GM23338 (cell line): ENCODE measurements at regions not wholly inside any gene's neighbourhood (a gene's known extent, or its start where the extent isn't known, plus 50 kb on each side); places are given as distances from the start of the nearest gene placed in this dataset.

Experiments
- ATAC-seq: fragments of 200-7000 bp; cut with Tn5 transposase; 3 replicates; pipeline ENCODE4 v1.9.1; 2020
- DNase-seq: peaks from one replicate; pipeline ENCODE4 v3.0.0-alpha.2; 2015; ENCODE audit warnings: low spot score
- H2AFZ ChIP-seq: fragments of 200-600 bp; sonication (generic); 2 replicates; pipeline ENCODE4 v1.8.0; 2016; ENCODE audit warnings: antibody characterized with exemption, mild to moderate bottlenecking, moderate library complexity
- H3F3A ChIP-seq: fragments of 200-600 bp; sonication (generic); replicated peaks from 2 replicates; pipeline ENCODE4 v1.8.0; 2017; ENCODE audit warnings: antibody characterized with exemption, mixed run types, low read depth
- H3K27ac ChIP-seq: fragments of 200-600 bp; sonication (generic); 2 replicates; pipeline ENCODE4 v1.6.1; 2016; ENCODE audit warnings: low read depth
- H3K27me3 ChIP-seq: fragments of 200-600 bp; sonication (generic); 2 replicates; pipeline ENCODE4 v1.8.0; 2016; ENCODE audit warnings: mild to moderate bottlenecking, mixed run types, moderate library complexity; ENCODE audit not compliant: insufficient read depth
- H3K36me3 ChIP-seq: fragments of 200-600 bp; sonication (generic); 2 replicates; pipeline ENCODE4 v1.8.0; 2016; ENCODE audit warnings: mild to moderate bottlenecking; ENCODE audit not compliant: insufficient read depth
- H3K4me1 ChIP-seq: fragments of 200-600 bp; sonication (generic); 2 replicates; pipeline ENCODE4 v1.8.0; 2016; ENCODE audit warnings: mild to moderate bottlenecking, moderate library complexity; ENCODE audit not compliant: insufficient read depth
- H3K4me2 ChIP-seq: fragments of 200-600 bp; sonication (generic); 2 replicates; pipeline ENCODE4 v1.7.1; 2017; ENCODE audit warnings: mixed run types
- H3K4me3 ChIP-seq: fragments of 200-600 bp; sonication (generic); 2 replicates; pipeline ENCODE4 v1.6.1; 2016; ENCODE audit warnings: mixed run types
- H3K79me2 ChIP-seq: fragments of 200-600 bp; sonication (generic); replicated peaks from 2 replicates; pipeline ENCODE4 v1.8.0; 2017; ENCODE audit warnings: mild to moderate bottlenecking; ENCODE audit not compliant: insufficient read depth
- H3K9me2 ChIP-seq: fragments of 200-600 bp; sonication (generic); 2 replicates; pipeline ENCODE4 v1.8.0; 2017; ENCODE audit not compliant: insufficient read depth
- H4K20me1 ChIP-seq: fragments of 200-600 bp; sonication (generic); replicated peaks from 2 replicates; pipeline ENCODE4 v1.8.0; 2017; ENCODE audit warnings: mild to moderate bottlenecking; ENCODE audit not compliant: insufficient read depth
- H3K27ac Mint-ChIP-seq: 2 replicates; pipeline ENCODE4 v1.8.0; 2020; ENCODE audit warnings: inconsistent platforms, mild to moderate bottlenecking, moderate library complexity, mixed read lengths
- H3K27me3 Mint-ChIP-seq: 3 replicates; pipeline ENCODE4 v1.8.0; 2022; ENCODE audit warnings: low read depth, mild to moderate bottlenecking, moderate library complexity, mixed read lengths, inconsistent platforms; ENCODE audit not compliant: insufficient read depth, poor library complexity
- H3K36me3 Mint-ChIP-seq: 3 replicates; pipeline ENCODE4 v1.8.0; 2021; ENCODE audit warnings: low read depth, mild to moderate bottlenecking, inconsistent platforms, moderate library complexity, mixed read lengths
- H3K4me1 Mint-ChIP-seq: 3 replicates; pipeline ENCODE4 v1.8.0; 2020; ENCODE audit warnings: mild to moderate bottlenecking, inconsistent platforms, mixed read lengths
- H3K4me3 Mint-ChIP-seq: 3 replicates; pipeline ENCODE4 v1.8.0; 2021; ENCODE audit warnings: moderate library complexity, mild to moderate bottlenecking, inconsistent platforms, mixed read lengths
- H3K9me3 Mint-ChIP-seq: 3 replicates; pipeline ENCODE4 v1.8.0; 2020; ENCODE audit warnings: moderate library complexity, mild to moderate bottlenecking, inconsistent platforms, mixed read lengths
- CREB1 ChIP-seq: fragments of 250-450 bp; sonication (Bioruptor Pico); IDR thresholded peaks from 2 replicates; pipeline ENCODE4 v1.5.0; 2020; ENCODE audit warnings: low read depth, mild to moderate bottlenecking, moderate library complexity
- EZH2 ChIP-seq: fragments of 200-600 bp; sonication (generic); IDR thresholded peaks from one replicate; pipeline ENCODE4 v1.8.0; 2017; ENCODE audit warnings: antibody characterized with exemption, mild to moderate bottlenecking, low read depth; ENCODE audit not compliant: unreplicated experiment
- EZH2phosphoT487 ChIP-seq: fragments of 200-600 bp; sonication (generic); IDR thresholded peaks from one replicate; pipeline ENCODE4 v1.8.1; 2018; ENCODE audit warnings: antibody characterized with exemption; ENCODE audit not compliant: unreplicated experiment
- JUNB ChIP-seq: IDR thresholded peaks from one replicate; pipeline ENCODE4 v1.6.1; 2016; ENCODE audit warnings: antibody characterized with exemption; ENCODE audit not compliant: unreplicated experiment
- NANOG ChIP-seq: IDR thresholded peaks from 2 replicates; pipeline ENCODE4 v1.6.1; 2016; ENCODE audit warnings: antibody characterized with exemption, borderline replicate concordance
- POLR2AphosphoS5 ChIP-seq: IDR thresholded peaks from 2 replicates; pipeline ENCODE4 v1.6.1; 2016; ENCODE audit warnings: antibody characterized with exemption, low read depth
- STAT1 ChIP-seq: IDR thresholded peaks from one replicate; pipeline ENCODE4 v1.6.1; 2016; ENCODE audit warnings: antibody characterized with exemption; ENCODE audit not compliant: unreplicated experiment
- ZNF114 ChIP-seq: fragments of 250-450 bp; sonication (Bioruptor Pico); IDR thresholded peaks from 2 replicates; pipeline ENCODE4 v1.5.0; 2020; ENCODE audit warnings: mild to moderate bottlenecking, moderate library complexity
- ZNF331 ChIP-seq: fragments of 250-450 bp; sonication (Bioruptor Pico); IDR thresholded peaks from 2 replicates; pipeline ENCODE4 v1.5.0; 2020; ENCODE audit warnings: low read depth, mild to moderate bottlenecking, moderate library complexity
- TF ChIP-seq, protein P1 (sequence below): IDR thresholded peaks from one replicate; pipeline ENCODE4 v1.6.1; 2018; ENCODE audit warnings: antibody characterized with exemption; ENCODE audit not compliant: unreplicated experiment
- TF ChIP-seq, protein P2 (sequence below): IDR thresholded peaks from 2 replicates; pipeline ENCODE4 v1.6.1; 2016; ENCODE audit warnings: antibody characterized with exemption
- TF ChIP-seq, protein P3 (sequence below), 2 experiments: fragments of 200-600 bp in 1 of 2; sonication (generic) in 1 of 2; conservative IDR thresholded peaks; 2 replicates each; pipeline versions ENCODE4 v1.5.1 to v1.6.1; 2016 to 2017; ENCODE audit warnings: antibody characterized with exemption in 2 of 2, low read depth in 2 of 2, mild to moderate bottlenecking in 2 of 2, moderate library complexity in 1 of 2
- TF ChIP-seq, protein P4 (sequence below): fragments of 250-450 bp; sonication (Bioruptor Pico); IDR thresholded peaks from 2 replicates; pipeline ENCODE4 v1.5.0; 2020; ENCODE audit warnings: mild to moderate bottlenecking, moderate library complexity

DNA sequence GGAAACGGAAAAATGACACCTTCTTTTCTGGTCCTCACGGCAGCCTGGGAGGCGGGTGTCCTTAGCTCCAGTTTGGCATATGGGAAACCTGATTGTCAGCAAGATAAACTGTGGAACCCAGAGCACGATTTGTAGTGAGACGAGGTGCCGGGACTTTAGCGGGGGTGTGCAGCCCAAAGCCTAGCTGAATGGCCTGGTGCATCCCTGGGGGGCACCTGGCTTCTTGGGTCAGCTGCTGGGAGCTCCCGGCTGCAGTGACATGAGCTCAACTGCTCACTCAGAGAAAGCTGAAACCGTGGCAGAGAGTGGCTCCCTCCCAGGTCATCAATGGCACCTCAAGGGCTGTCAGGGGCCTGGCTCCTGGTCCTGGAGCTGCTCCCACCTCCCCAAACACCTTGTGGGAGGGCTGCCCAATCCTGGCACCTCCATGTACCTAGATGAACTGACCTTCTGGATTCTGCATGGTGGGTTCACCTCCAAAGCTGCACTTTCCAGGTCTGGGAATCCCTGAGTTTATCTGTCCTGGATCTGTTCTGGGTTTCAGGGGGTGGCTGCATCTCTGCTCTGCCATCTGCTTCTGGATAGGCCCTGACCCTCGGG lies 260.5 kb downstream of the MATN1 start (continued):
- TF ChIP-seq, protein P1, sequence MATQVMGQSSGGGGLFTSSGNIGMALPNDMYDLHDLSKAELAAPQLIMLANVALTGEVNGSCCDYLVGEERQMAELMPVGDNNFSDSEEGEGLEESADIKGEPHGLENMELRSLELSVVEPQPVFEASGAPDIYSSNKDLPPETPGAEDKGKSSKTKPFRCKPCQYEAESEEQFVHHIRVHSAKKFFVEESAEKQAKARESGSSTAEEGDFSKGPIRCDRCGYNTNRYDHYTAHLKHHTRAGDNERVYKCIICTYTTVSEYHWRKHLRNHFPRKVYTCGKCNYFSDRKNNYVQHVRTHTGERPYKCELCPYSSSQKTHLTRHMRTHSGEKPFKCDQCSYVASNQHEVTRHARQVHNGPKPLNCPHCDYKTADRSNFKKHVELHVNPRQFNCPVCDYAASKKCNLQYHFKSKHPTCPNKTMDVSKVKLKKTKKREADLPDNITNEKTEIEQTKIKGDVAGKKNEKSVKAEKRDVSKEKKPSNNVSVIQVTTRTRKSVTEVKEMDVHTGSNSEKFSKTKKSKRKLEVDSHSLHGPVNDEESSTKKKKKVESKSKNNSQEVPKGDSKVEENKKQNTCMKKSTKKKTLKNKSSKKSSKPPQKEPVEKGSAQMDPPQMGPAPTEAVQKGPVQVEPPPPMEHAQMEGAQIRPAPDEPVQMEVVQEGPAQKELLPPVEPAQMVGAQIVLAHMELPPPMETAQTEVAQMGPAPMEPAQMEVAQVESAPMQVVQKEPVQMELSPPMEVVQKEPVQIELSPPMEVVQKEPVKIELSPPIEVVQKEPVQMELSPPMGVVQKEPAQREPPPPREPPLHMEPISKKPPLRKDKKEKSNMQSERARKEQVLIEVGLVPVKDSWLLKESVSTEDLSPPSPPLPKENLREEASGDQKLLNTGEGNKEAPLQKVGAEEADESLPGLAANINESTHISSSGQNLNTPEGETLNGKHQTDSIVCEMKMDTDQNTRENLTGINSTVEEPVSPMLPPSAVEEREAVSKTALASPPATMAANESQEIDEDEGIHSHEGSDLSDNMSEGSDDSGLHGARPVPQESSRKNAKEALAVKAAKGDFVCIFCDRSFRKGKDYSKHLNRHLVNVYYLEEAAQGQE, result no peak
- TF ChIP-seq EZH2phosphoT487, result no peak
- TF ChIP-seq EZH2, result no peak
- no peak for TF ChIP-seq JUNB
- TF ChIP-seq STAT1, result no peak

DNA sequence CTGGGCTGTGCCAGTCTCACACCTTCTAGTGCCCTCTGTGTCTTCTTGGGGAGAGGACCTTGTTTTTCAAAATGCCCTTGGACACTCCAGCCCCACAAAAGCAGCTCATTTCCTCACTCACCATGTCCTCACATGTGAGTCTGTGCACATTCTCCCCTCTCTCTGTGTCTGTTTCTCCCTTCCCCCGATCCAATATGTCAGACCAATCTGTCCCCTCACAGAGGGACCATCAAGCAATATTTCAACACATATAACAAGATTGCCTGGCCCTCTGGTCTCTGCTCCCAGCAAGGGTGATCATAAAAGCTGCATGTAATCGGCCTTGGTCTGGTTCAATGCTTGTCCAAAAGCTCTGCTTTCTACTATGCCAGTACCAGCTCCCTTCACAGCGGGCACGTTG lies 261.2 kb downstream of the MATN1 start:
- Histone ChIP-seq H3F3A (no peaks in the 10 kb centered on the region), H2AFZ (no peak overlapping the region), H3K27ac (no peak overlapping the region), H3K79me2 (no peaks in the 10 kb centered on the region), H3K4me1 (no peaks in the 10 kb centered on the region), H3K36me3 (no peaks in the 10 kb centered on the region), H4K20me1 (no peaks in the 10 kb centered on the region), H3K9me2 (0 out of 2 replicates have a peak, but pooled peaks cover 10% of the 10 kb centered on the region), H3K27me3 (no peaks in the 10 kb centered on the region), H3K4me2 (no peak overlapping the region), H3K4me3 (no peak overlapping the region)
- no peak overlapping the region for H3K4me3 Mint-ChIP-seq
- peaks cover 2% of the 10 kb centered on the region for H3K27me3 Mint-ChIP-seq
- peaks cover 14% of the 10 kb centered on the region; the same call in 2 of the 3 replicates for H3K36me3 Mint-ChIP-seq
- ATAC-seq (no peak), DNase-seq (no peak)
- no peak overlapping the region for H3K27ac Mint-ChIP-seq
- peaks cover 62% of the 10 kb centered on the region for H3K9me3 Mint-ChIP-seq
- H3K4me1 Mint-ChIP-seq, result no peaks in the 10 kb centered on the region
- no peak for TF ChIP-seq NANOG
- TF ChIP-seq STAT1, result no peak
- no peak for TF ChIP-seq ZNF331 (CRISPR knock-in tag)
- no peak for TF ChIP-seq ZNF114
- TF ChIP-seq, protein P2, sequence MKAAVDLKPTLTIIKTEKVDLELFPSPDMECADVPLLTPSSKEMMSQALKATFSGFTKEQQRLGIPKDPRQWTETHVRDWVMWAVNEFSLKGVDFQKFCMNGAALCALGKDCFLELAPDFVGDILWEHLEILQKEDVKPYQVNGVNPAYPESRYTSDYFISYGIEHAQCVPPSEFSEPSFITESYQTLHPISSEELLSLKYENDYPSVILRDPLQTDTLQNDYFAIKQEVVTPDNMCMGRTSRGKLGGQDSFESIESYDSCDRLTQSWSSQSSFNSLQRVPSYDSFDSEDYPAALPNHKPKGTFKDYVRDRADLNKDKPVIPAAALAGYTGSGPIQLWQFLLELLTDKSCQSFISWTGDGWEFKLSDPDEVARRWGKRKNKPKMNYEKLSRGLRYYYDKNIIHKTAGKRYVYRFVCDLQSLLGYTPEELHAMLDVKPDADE, result no peak
- TF ChIP-seq EZH2, result no peak
- TF ChIP-seq JUNB, result no peak
- TF ChIP-seq, protein P3, sequence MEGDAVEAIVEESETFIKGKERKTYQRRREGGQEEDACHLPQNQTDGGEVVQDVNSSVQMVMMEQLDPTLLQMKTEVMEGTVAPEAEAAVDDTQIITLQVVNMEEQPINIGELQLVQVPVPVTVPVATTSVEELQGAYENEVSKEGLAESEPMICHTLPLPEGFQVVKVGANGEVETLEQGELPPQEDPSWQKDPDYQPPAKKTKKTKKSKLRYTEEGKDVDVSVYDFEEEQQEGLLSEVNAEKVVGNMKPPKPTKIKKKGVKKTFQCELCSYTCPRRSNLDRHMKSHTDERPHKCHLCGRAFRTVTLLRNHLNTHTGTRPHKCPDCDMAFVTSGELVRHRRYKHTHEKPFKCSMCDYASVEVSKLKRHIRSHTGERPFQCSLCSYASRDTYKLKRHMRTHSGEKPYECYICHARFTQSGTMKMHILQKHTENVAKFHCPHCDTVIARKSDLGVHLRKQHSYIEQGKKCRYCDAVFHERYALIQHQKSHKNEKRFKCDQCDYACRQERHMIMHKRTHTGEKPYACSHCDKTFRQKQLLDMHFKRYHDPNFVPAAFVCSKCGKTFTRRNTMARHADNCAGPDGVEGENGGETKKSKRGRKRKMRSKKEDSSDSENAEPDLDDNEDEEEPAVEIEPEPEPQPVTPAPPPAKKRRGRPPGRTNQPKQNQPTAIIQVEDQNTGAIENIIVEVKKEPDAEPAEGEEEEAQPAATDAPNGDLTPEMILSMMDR (conservative IDR thresholded peaks at IDR 0.05; ENCODE audit: low read depth in 2 of 2), result no peak
- TF ChIP-seq, protein P4, sequence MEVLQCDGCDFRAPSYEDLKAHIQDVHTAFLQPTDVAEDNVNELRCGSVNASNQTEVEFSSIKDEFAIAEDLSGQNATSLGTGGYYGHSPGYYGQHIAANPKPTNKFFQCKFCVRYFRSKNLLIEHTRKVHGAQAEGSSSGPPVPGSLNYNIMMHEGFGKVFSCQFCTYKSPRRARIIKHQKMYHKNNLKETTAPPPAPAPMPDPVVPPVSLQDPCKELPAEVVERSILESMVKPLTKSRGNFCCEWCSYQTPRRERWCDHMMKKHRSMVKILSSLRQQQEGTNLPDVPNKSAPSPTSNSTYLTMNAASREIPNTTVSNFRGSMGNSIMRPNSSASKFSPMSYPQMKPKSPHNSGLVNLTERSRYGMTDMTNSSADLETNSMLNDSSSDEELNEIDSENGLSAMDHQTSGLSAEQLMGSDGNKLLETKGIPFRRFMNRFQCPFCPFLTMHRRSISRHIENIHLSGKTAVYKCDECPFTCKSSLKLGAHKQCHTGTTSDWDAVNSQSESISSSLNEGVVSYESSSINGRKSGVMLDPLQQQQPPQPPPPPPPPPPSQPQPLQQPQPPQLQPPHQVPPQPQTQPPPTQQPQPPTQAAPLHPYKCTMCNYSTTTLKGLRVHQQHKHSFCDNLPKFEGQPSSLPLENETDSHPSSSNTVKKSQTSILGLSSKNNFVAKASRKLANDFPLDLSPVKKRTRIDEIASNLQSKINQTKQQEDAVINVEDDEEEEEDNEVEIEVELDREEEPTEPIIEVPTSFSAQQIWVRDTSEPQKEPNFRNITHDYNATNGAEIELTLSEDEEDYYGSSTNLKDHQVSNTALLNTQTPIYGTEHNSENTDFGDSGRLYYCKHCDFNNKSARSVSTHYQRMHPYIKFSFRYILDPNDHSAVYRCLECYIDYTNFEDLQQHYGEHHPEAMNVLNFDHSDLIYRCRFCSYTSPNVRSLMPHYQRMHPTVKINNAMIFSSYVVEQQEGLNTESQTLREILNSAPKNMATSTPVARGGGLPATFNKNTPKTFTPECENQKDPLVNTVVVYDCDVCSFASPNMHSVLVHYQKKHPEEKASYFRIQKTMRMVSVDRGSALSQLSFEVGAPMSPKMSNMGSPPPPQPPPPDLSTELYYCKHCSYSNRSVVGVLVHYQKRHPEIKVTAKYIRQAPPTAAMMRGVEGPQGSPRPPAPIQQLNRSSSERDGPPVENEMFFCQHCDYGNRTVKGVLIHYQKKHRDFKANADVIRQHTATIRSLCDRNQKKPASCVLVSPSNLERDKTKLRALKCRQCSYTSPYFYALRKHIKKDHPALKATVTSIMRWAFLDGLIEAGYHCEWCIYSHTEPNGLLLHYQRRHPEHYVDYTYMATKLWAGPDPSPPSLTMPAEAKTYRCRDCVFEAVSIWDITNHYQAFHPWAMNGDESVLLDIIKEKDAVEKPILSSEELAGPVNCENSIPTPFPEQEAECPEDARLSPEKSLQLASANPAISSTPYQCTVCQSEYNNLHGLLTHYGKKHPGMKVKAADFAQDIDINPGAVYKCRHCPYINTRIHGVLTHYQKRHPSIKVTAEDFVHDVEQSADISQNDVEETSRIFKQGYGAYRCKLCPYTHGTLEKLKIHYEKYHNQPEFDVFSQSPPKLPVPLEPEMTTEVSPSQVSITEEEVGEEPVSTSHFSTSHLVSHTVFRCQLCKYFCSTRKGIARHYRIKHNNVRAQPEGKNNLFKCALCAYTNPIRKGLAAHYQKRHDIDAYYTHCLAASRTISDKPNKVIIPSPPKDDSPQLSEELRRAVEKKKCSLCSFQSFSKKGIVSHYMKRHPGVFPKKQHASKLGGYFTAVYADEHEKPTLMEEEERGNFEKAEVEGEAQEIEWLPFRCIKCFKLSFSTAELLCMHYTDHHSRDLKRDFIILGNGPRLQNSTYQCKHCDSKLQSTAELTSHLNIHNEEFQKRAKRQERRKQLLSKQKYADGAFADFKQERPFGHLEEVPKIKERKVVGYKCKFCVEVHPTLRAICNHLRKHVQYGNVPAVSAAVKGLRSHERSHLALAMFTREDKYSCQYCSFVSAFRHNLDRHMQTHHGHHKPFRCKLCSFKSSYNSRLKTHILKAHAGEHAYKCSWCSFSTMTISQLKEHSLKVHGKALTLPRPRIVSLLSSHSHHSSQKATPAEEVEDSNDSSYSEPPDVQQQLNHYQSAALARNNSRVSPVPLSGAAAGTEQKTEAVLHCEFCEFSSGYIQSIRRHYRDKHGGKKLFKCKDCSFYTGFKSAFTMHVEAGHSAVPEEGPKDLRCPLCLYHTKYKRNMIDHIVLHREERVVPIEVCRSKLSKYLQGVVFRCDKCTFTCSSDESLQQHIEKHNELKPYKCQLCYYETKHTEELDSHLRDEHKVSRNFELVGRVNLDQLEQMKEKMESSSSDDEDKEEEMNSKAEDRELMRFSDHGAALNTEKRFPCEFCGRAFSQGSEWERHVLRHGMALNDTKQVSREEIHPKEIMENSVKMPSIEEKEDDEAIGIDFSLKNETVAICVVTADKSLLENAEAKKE (CRISPR knock-in tag), result no peak
- TF ChIP-seq CREB1 (CRISPR knock-in tag), result no peak
- no peak for TF ChIP-seq POLR2AphosphoS5
